ENCODE measurements at regions not wholly inside any gene's neighbourhood (a gene's known extent, or its start where the extent isn't known, plus 50 kb on each side); places are given as distances from the start of the nearest gene placed in this dataset.
"Not testable (repeated sequence)": the region's sequence is repeated elsewhere in the genome, so short reads cannot be mapped to it uniquely, and the experiment has no call there.

GRCh38 chr3:139238281-139239030 is 105.4 kb upstream of the MRPS22 start:
- no peak for DNase-seq (ENCODE audit: low spot score)

- no peak for DNase-seq (ENCODE audit: low spot score)
These were observed 104.3 kb upstream of the MRPS22 start for GRCh38 chr3:139239550-139239949.

- no peak for DNase-seq (ENCODE audit: low spot score)
These were observed 102.0 kb upstream of the MRPS22 start for GRCh38 chr3:139241783-139242182.

- no peak for DNase-seq (ENCODE audit: low spot score)
These were observed 100.1 kb upstream of the MRPS22 start for GRCh38 chr3:139243710-139244109.

- no peak for DNase-seq (ENCODE audit: low spot score)
These were observed 95.1 kb upstream of the MRPS22 start for GRCh38 chr3:139248593-139249255.

GRCh38 chr3:139251529-139251928 is 92.3 kb upstream of the MRPS22 start:
- DNase-seq (ENCODE audit: low spot score) = no peak

- no peak for DNase-seq (ENCODE audit: low spot score)
These were observed 91.1 kb upstream of the MRPS22 start for GRCh38 chr3:139252719-139253118.

GRCh38 chr3:139258276-139258675 is 85.5 kb upstream of the MRPS22 start:
- no peak for DNase-seq (ENCODE audit: low spot score)

- DNase-seq (ENCODE audit: low spot score) = no peak
These were observed 84.4 kb upstream of the MRPS22 start for GRCh38 chr3:139259398-139259797.

- no peak for DNase-seq (ENCODE audit: low spot score)
These were observed 83.8 kb upstream of the MRPS22 start for GRCh38 chr3:139260041-139260486.

GRCh38 chr3:139260793-139261736 is 82.8 kb upstream of the MRPS22 start:
- no peak for DNase-seq (ENCODE audit: low spot score)

GRCh38 chr3:139261754-139262586 is 81.8 kb upstream of the MRPS22 start:
- no peak for DNase-seq (ENCODE audit: low spot score)

- DNase-seq (ENCODE audit: low spot score) = no peak
These were observed 80.0 kb upstream of the MRPS22 start for GRCh38 chr3:139263798-139264197.

- DNase-seq (ENCODE audit: low spot score) = no peak
These were observed 79.4 kb upstream of the MRPS22 start for GRCh38 chr3:139264375-139264774.

GRCh38 chr3:139265131-139266016 is 78.4 kb upstream of the MRPS22 start:
- no peak for DNase-seq (ENCODE audit: low spot score)

GRCh38 chr3:139267300-139268246 is 76.2 kb upstream of the MRPS22 start:
- DNase-seq (ENCODE audit: low spot score) = peak; percentile 58

GRCh38 chr3:139269984-139270383 is 73.8 kb upstream of the MRPS22 start:
- DNase-seq (ENCODE audit: low spot score) = no peak

- DNase-seq (ENCODE audit: low spot score) = not testable (repeated sequence)
These were observed 73.2 kb upstream of the MRPS22 start for GRCh38 chr3:139270652-139271051.

GRCh38 chr3:139280027-139280671 is 63.7 kb upstream of the MRPS22 start:
- no peak for DNase-seq (ENCODE audit: low spot score)
